HG02678 (cell line): ENCODE measurements at regions not wholly inside any gene's neighbourhood (a gene's known extent, or its start where the extent isn't known, plus 50 kb on each side); places are given as distances from the start of the nearest gene placed in this dataset.

Experiments
- ATAC-seq: cut with Tn5 transposase; IDR thresholded peaks from one replicate; pipeline ENCODE4 v1.9.1; 2021; ENCODE audit warnings: mild to moderate bottlenecking, moderate library complexity; ENCODE audit not compliant: unreplicated experiment

DNA sequence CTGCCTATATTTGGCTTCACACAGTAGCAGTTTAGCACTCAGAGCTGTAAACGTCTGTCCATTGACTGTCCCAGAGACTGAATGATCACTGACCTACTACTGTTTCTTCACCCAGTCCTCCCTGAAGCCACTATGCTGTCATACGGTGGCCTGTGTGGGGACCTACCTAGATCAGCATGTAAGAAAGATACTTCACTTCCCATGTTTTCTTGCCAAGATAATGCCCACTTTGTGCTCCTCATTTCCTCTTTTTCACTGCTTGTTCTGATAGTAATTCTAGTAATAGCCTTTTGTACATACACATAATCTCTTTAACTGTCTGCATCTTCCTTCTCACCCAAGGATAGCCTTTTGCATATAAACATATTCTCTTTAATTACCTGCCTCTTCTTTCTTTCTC is 109.9 kb upstream of the TIAM2 start:
- no peak for ATAC-seq

DNA sequence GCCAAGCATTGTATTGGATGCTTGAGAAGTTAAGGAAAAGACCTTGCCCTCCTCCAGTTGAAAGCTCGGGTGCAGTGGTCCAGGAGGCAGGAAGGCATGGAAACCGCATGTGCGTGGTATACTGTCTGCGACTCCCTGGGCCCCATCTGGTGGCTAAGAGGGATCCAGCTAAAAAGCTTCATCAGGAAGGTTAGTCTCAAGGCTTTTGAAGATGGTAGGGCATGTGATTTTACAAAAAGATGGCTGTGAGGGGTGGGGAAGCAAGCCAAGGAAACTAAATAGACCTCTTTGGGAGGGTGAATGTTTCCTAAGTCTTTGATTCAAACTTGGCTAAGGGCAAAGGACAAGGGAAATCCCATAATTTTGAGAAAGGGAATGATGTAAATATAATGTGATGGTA is 109.1 kb upstream of the TIAM2 start:
- no peak for ATAC-seq

DNA sequence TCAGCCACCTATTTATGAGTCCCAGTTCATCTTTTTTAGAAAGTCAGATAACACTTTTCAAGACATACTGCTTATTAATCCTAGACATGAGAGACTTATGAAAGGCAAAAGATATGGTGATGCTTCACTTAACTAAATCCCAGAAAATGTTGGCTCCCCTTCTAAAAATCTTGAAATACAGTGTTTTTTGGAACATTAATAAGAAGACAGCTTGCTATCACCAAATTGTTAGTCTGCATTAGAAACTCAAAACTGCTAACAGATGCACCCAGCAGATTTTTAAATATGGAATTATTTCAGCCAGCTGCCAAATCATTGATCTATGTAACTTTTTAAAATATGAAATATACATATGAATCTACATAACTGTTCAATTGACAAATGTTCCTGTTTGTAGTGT is 108.6 kb upstream of the TIAM2 start:
- ATAC-seq = no peak

DNA sequence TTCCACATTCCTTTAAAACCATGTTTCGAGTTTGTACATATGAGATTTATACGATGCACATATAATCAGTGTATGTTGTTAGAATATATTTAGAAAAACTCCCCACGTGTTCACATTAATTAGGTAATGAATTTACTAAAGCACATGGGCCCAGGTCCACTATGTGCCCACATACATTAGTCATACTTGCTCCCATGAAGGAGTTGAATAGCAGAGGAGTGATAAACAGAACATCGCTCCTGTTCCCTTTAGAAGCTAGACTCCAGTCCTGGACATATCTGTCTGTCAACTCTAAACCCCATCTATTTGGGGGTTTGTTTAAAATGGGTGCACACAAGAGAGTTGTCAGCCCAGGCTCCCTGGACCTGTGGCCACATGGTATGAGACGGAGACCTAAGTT is 108.1 kb upstream of the TIAM2 start:
- ATAC-seq = no peak

DNA sequence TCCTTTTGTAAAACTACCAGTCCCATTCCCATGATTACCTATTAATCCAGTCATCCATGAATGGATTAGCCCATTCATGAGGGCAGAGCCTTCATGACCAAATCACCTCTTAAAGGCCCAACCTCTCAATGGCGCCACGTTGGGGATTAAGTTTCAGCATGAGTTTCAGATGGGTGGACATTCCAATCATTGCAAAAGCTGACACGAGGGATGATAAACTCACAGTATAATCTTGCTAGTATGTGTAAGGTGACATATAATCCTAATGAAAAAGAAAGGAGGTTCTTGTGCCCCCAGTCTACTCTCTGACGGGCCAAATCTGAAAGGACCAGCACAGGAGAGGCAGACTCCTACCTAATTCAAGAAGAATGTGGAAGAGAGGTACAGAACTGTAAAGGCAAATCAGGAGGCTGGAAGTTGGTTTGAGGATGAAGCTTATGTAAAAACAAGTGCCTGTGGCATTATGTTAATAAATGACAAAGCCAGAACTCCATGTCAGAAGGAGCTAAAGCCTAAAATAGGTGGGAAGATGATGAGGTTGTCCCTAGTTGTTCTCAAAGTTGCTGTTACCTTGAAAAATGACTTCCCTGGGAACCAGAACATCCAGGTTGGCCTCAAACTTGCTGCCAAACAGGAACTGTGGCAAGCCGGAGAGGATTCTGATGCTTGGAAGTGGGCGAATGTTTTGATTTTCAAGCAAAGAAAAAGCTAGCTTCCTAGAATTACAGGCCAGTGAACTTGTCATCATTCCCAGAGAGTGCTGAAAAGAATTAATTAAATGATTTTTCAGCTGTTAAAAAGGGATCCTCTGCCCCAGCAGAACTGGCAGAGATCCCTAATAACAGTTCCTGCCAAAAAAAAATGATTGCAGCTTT is 106.5 kb upstream of the TIAM2 start:
- no peak for ATAC-seq

DNA sequence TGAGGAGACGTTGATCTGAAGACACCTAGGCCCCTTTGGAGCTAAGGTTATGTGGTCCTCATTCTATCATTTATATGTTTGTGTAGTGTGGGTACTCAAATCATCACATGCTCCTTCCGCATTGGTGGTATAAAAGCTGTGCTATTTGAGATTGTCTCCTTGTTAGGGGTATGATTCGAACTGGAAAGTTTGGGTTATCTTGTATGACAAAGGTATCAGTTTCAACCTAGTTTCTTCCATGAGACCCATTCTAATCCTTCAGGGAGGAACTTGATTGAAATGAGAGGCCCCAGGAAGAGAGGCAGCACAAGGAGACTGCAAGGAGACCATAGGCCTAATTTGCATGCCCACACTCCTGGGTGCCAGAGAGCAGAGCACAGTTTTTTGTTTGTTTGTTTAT is 104.2 kb upstream of the TIAM2 start:
- ATAC-seq = no peak

DNA sequence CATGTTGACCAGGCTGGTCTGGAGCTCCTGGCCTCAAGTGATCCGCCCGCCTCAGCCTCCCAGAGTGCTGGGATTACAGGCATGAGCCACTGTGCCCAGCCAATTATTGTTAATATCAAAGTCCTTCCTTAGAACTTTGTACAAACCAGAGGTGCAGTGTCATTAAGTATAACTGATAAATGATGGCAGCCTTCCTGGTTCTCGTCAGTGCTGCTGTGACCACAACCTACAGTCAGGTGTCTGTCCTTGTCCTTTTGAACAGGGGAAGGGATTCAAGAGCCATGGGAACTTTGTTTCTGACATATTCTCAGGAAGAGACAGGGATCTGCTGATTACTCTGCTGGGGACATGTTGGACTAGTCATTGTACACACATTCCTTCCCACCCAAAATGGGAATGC is 103.2 kb upstream of the TIAM2 start:
- no peak for ATAC-seq

DNA sequence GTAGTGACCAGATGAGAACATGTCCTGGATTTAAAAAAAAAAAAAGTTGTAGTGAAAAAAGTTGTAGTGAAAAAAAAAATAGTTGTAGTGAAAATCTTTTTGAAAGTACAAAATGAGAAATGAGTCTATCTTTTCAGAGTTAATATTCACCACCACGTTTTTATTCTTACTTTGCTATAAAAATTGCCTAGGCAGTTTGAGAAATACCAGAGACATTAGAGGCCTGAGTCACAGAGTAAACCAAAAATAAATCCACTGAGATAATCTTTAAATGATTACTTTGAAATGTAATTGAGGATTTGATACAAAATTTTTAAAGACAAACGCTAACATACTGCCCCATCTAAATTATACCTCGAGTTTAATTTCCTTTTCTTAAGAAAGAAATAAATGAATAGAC is 101.2 kb upstream of the TIAM2 start:
- no peak for ATAC-seq

DNA sequence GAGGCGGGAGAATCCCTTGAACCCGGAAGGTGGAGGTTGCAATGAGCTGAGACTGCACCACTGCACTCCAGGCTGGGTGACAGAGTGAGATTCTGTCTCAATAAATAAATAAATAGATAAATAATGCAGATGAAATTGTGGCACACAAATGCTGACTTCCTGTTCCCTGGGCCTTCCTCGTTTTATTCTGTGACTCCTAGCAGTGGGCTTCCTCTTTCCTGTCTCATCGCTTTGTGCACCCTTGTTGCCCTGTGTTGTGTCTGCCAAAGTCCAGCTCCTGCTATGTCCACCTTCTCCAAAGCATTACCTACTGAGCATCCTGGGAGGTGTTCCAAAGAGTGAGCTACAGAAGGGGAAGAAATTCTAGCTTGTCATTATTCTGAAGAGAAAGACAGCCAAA is 100.2 kb upstream of the TIAM2 start:
- no peak for ATAC-seq

DNA sequence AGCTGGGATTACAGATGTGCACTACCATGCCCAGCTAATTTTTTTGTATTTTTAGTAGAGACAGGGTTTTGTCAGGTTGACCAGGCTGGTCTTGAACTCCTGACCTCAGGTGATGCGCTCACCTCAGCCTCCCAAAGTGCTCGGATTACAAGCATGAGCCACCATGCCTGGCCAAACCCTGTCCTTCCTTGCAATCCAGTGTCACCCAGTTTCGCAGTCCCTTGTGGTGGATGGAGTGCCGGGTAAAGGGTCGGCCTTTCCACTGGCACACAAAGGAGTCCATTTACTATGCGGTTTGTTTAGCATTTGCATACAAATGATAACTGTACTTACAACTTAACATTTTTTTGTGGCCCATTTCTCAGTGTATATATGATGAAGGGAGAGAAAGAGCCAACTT is 99.3 kb upstream of the TIAM2 start:
- no peak for ATAC-seq

DNA sequence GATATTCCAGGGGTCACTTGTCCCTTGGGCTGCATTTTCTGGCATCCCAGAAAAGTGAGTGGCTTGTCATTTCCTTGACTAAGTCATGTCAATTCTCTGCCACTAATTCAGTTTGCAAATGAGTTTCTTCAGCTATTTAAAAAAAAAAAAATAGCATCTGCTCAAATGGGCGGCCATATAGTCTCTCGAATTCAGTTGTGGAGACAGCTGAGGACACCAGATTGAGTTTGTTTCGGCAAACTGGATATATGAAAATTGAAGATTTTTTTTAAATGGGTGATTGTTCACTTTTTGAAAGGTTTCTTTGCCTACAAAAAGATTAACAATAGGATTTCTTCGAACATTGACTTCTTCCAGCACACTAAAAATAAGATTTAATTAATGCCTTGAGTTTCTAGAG is 96.3 kb upstream of the TIAM2 start:
- ATAC-seq = no peak

DNA sequence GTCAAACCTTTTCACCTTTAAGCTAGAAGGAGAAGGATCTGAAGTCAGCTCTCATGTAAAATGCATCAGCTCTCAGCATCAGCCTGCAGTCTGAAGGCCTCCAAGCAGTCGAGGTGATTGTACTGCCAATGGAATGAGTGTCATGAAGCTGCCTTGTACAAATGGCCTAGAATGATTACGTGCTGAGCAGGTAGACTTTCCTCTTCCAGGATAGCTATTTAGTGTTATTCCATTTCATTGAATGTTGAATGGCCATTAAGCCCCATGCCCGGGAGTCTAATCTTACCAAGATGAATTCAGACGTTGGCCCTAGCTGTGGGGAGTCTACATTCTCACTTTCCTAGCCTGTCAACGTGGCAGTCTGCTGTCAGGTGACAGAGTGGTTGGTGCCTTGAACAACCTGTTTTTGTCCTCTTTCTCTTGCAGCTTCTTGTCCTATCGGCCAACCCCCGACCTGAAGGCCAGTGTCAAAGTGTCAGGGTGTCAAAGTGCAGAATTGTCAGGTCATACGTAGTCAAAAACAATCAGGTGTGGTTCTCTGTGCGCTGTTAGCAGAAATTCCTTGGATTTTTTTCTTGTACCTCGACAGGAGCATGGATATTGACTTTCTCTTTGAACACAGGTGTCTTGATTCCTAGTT is 95.2 kb upstream of the TIAM2 start:
- no peak for ATAC-seq

DNA sequence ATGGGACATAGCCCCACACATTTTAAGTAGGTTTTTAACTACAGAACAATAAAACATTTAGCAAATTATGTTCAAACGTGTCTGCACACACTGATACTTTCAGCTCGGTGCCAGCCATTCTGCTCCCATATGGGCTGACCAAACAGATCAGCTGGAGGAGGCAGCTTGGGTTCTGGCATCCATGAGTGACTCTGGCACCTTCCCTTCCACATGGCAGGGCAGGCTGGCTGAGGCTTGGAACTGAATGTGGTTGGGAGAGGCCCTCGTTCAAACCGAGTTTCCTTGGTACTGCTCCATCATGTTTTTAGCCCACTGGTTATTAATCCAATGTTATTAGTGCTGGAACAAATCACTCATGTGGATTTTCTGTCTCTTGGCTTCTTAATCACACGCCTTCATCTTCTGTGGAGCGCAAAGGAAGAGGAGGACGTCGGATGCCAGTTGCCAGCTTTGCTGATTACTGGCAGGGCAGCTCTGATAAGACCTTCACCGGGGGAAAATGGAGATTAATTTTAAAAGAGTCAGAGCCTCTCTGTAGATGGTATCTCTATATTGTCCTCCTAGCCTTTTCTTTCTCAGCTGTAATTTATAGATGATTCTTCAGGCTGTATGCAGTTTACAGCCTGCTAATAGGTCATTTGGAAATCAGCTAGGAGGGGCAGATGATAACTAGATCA is 93.1 kb upstream of the TIAM2 start:
- no peak for ATAC-seq

DNA sequence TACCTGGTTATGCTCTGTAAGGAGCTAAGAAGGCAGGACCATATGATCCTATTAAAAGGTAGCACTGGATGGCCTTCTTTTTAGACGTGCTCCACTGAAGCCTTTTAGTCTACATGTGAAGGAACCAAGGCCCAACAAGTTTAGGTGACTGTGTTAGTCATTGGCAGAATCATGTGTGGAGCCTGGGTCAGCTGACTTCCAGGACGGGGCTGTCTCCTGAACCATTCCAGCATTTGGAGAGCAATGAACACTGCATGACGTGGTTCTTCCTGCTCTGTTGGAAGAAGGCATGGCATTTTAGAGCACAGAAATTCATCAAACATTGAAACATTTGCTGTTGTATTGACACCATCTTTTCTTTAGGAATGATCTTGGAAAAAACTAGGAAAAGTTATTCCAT is 87.8 kb upstream of the TIAM2 start:
- ATAC-seq = no peak

DNA sequence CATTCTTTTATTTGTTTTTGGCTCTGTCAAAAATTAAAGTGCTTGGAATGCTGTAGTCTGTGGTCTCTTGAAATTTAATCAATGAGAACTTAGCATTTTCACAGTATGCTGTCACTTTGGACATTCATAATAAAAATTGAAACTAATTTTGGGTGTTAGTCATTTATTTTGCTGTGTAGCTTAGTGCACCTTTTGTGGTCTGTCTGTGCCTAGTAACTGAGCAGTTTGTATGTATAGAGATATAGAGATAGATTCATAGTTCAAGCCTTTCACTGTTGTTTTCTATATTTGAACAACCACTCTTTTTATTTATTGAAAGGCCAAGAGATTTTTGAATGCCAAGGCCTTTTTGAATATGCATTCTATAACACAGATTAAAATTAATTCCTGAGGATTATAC is 86.4 kb upstream of the TIAM2 start:
- no peak for ATAC-seq

DNA sequence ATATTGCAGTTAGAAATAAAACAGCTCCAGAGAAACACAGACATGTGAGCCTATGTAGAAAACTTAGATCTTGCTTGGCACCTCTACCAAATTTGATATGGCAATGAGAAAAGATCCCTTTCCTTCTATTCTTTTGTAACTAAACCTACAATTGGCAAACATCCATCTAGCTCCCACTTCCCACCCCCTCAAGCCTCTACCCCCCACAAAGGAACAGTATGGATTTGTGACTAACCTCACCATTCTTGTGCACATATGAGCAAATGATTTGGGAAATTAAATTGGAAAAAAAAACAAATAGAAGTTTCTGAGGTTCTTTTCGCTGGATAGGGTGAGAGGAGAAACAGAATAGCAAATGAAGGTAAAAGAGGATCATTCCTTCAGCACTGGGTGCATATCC is 85.8 kb upstream of the TIAM2 start:
- ATAC-seq = no peak

DNA sequence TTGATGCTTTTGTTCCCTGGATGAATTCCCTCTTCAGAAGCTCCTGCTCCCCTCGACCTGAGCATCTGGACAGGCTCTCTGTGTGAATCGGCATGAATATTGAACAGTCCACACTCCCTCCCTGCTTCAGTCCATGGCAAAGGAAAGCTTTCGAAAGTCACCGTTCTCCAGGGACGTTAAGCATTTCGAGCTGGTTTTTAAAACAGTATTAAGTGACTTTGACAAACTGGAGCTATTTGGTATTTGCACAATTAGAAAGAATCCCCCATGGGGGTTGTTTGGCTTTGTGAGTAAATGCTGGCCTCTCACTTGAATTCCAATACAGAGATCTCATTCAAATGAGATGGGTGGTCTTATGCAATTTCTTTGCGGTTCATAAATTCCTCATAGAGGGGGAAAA is 85.3 kb upstream of the TIAM2 start:
- ATAC-seq = no peak

DNA sequence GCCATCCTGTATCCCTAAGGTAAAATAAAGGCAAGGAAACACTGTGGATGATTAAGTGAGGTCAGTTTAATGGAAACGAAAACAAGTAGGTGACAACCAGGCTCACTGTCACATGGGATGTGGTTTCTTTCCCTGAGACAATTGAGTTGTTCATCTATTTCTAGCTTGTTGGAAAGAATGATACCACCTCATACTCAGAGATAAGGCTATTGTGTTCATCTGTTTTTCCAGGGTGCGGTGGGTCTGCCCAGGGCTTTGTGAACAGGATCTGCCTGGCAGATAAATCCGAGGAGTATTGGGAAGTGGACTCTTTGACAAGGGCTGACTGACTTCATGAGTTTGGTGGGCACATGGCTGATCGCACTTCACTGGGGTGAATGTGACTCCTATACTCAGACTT is 80.8 kb upstream of the TIAM2 start:
- no peak for ATAC-seq

DNA sequence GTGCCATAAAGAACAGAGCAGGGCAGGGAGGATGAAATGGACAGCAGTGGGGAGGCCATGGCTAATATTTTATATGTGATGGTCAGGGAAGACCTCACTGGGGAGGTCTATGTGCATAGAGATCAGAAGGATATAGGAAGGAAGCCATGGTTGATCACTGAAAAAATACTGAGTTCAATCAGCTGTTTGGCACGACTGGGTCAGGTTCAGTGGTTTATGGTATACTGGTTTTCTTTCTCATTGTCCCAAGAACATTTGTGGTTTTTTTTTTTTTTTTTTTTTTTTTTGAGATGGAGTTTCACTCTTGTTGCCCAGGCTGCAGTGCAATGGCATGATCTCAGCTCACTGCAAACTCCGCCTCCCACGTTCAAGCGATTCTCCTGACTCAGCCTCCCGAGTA is 78.3 kb upstream of the TIAM2 start:
- no peak for ATAC-seq

DNA sequence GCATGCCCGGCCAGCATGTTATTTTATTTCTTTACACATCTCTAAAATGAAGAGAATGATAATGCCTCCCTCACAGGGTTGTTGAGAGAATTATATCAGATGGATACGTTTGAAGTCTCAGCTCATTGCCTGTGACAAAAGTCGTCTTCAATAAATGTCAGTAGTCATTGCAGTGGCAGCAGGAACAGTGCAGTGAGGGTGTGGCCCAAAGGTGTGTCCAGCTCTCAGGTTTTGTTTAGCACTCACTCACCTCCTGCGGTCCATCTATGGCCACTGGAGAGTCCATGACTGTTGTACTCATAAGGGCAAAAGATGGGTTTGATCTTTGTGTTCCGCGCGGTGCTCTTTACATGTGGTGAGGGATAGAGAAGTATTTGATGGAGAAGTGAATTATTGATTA is 77.2 kb upstream of the TIAM2 start:
- ATAC-seq = no peak

DNA sequence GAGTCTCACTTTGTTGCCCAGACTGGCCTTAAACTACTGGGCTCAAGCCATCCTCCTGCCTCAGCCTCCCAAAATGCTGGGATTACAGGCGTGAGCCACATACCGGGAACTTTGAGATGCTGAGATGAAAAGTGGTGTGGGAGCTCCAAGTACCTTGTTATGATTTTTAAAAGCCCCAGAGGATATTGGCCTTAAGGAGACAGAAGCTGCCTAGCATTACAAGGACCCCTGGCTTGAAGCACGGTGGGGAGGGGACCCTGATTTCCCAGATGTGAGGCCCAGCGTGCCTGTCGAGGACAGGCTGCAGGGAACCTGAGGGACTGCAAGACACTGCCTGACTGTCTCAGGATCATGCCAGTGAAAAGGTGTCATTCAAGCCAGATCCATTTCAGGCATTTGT is 75.3 kb upstream of the TIAM2 start:
- no peak for ATAC-seq

DNA sequence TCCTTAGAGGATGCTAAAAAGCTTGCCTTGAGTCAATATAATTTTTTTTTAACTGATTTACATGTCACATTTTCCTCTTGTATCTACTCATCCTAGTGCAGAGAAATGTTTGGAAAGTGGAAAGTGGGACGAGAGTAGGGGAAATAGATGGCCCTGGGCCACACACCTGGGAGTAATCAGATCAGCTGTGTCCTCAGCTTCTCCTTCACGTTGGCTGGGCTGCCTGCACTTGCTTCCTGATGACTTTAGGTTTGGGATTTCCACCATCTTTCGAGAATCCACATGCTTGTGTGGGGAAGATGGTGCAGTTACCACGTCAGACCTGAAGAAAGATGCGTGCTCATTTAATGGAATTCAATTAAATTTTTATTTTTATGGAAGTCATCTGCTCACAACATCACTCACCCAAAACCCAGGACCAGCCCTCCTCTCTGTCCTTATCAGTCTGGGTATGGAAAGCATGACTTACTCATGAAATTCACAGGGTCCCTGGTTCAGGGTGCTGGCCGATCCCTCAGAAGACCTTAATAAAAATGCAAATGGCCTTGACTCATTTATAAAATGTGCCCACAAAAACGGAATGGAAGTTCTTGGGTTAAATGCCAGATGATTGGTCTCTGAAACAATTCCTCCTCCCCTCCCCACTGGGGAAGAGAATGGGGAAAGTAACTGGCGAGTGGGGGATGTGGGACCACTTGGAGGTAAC is 74.5 kb upstream of the TIAM2 start:
- ATAC-seq = no peak
